Keratinocyte (primary cell): ENCODE measurements at regions not wholly inside any gene's neighbourhood (a gene's known extent, or its start where the extent isn't known, plus 50 kb on each side); places are given as distances from the start of the nearest gene placed in this dataset.

Source experiments
- CTCF ChIP-seq, 3 experiments: IDR thresholded peaks in 1 of 3; conservative IDR thresholded peaks in 1 of 3; optimal IDR thresholded peaks in 1 of 3; 2 replicates in 2 of 3; 3 replicates in 1 of 3; pipeline versions ENCODE3 to v1.5.1; 2011; ENCODE audit warnings: low read length in 3 of 3, mild to moderate bottlenecking in 3 of 3, moderate library complexity in 2 of 3, control low read depth in 1 of 3, inconsistent platforms in 1 of 3; ENCODE audit not compliant: insufficient read depth in 2 of 3; ENCODE audit errors: extremely low read depth in 1 of 3
- EZH2 ChIP-seq: IDR thresholded peaks from one replicate; pipeline ENCODE4 v1.6.1; 2012; ENCODE audit warnings: inconsistent platforms, mild to moderate bottlenecking, low read length, moderate library complexity

GRCh38 chr3:189517981-189518380 is 113.2 kb upstream of the TP63 start:
- no peak for TF ChIP-seq EZH2
- TF ChIP-seq CTCF (optimal IDR thresholded peaks at IDR 0.05 in 1 of 3, IDR thresholded peaks at IDR 0.05 in 1 of 3, conservative IDR thresholded peaks at IDR 0.05 in 1 of 3; ENCODE audit: extremely low read depth in 1 of 3, insufficient read depth in 2 of 3, low read length in 3 of 3): no peak
